Stomach smooth muscle (tissue), 2 donors: ENCODE measurements at regions not wholly inside any gene's neighbourhood (a gene's known extent, or its start where the extent isn't known, plus 50 kb on each side); places are given as distances from the start of the nearest gene placed in this dataset.

ENCODE experiments used
- H3K27ac ChIP-seq: one replicate; pipeline ENCODE4 v1.7.0; 2013; ENCODE audit warnings: mild to moderate bottlenecking, low read length, inconsistent platforms
- H3K27me3 ChIP-seq, 2 donors: one replicate each; pipeline ENCODE4 v1.7.0; 2013; ENCODE audit warnings: low read length in 2 of 2; ENCODE audit not compliant: insufficient read depth in 2 of 2, control insufficient read depth in 1 of 2
- H3K36me3 ChIP-seq, 2 donors: one replicate each; pipeline ENCODE4 v1.7.0; 2013; ENCODE audit warnings: low read length in 2 of 2; ENCODE audit not compliant: control insufficient read depth in 2 of 2, insufficient read depth in 2 of 2
- H3K4me1 ChIP-seq: one replicate; pipeline ENCODE4 v1.7.0; 2013; ENCODE audit warnings: low read length; ENCODE audit not compliant: control insufficient read depth, insufficient read depth
- H3K4me3 ChIP-seq, 2 donors: one replicate each; pipeline ENCODE4 v1.7.0; 2013; ENCODE audit warnings: low read length in 2 of 2
- H3K9ac ChIP-seq, 2 donors: one replicate each; pipeline ENCODE4 v1.7.0; 2013; ENCODE audit warnings: low read length in 2 of 2, mild to moderate bottlenecking in 1 of 2
- H3K9me3 ChIP-seq, 2 donors: one replicate each; pipeline ENCODE4 v1.7.0; 2013; ENCODE audit warnings: low read length in 2 of 2; ENCODE audit not compliant: control insufficient read depth in 2 of 2
- donor health status: healthy.
- donor health status: Pancreatic carcinoma.

DNA sequence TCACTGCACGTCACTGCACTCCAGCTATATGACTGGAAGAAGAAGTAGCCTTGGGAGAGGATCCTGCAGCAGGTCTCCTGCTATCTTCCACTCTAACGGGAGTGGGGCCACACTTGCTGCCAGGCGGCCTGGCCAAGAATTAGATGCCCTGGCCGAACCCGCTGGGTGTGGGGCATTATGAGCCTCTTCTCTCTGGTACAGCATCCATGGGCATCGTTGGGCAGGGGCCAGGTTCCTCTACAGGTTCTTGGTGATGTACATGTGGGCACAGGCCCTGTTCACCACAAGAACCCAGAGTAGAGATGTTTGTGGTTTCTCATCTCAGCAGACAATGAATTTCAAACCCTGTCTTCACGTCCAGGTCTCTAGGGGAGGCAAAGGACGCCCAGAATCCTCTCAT, 370.5 kb downstream of the NPHP4 start:
- Histone ChIP-seq H3K4me1 (no peaks in the 10 kb centered on the region), H3K4me3 (no peak overlapping the region), H3K27ac (no peak overlapping the region), H3K9me3 (no peaks in the 10 kb centered on the region), H3K36me3 (no peaks in the 10 kb centered on the region), H3K9ac (no peak overlapping the region), H3K27me3 (peaks cover 7% of the 10 kb centered on the region in 2 donors)

DNA sequence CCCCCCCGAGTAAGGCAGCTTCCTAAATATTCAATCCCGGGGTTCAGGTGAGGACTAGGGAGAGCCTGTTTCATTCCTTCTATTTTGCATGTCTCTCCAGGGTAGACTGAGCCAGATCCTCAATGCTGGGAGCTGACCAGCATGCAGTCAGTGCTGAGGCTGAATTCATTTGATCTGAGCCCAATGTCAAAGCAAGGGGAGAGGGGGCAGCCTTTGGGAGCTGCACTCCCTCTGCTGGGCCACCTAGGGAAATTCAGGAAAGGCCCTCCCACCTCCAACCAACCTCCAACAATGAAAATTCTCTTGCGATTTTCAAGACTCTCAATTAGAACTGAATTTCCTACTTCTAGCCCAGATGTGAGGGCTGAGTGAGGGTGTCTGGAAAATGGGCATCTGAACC, 371.2 kb downstream of the NPHP4 start:
- peaks cover 7% of the 10 kb centered on the region in 2 donors for H3K27me3 ChIP-seq
- H3K9me3 ChIP-seq: no peaks in the 10 kb centered on the region

DNA sequence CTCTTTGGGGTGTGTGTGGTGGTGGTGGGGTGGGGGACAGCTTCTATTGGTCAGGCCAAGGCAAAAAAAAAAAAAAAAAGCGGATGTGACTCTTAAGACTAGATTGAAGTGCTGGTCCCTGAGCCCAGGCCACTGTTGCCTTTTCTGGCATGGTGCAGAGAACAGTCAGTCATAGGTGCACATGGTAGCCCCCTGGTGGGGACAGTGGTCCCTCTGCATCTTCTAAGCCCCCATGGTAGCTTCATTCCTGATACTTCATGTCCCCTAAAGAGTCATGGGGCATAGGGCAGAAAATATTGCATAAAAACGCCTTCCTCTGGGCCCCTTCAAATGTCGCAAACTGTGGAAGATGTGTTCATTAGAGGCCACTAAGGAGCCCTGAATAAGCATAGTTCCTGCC, 371.8 kb downstream of the NPHP4 start:
- Histone ChIP-seq H3K4me3 (no peak overlapping the region), H3K27me3 (peaks cover 7% of the 10 kb centered on the region in 2 donors), H3K9ac (no peak overlapping the region), H3K27ac (no peak overlapping the region), H3K4me1 (no peaks in the 10 kb centered on the region), H3K9me3 (no peaks in the 10 kb centered on the region), H3K36me3 (no peaks in the 10 kb centered on the region)

More for the DNA sequence above, 371.2 kb downstream of the NPHP4 start:
- no peak overlapping the region for H3K9ac ChIP-seq
- no peaks in the 10 kb centered on the region for H3K36me3 ChIP-seq
- H3K4me1 ChIP-seq: no peaks in the 10 kb centered on the region
- H3K4me3 ChIP-seq: no peak overlapping the region
- H3K27ac ChIP-seq: no peak overlapping the region

- no peaks in the 10 kb centered on the region for H3K4me1 ChIP-seq
- H3K9ac ChIP-seq: no peak overlapping the region
- no peaks in the 10 kb centered on the region for H3K36me3 ChIP-seq
- H3K27me3 ChIP-seq: peaks cover 7 to 9% of the 10 kb centered on the region in 2 donors
- H3K27ac ChIP-seq: no peak overlapping the region
- no peaks in the 10 kb centered on the region for H3K9me3 ChIP-seq
- no peak overlapping the region for H3K4me3 ChIP-seq
These were observed 372.8 kb downstream of the NPHP4 start for GRCh38 chr1:5619469-5619868.

DNA sequence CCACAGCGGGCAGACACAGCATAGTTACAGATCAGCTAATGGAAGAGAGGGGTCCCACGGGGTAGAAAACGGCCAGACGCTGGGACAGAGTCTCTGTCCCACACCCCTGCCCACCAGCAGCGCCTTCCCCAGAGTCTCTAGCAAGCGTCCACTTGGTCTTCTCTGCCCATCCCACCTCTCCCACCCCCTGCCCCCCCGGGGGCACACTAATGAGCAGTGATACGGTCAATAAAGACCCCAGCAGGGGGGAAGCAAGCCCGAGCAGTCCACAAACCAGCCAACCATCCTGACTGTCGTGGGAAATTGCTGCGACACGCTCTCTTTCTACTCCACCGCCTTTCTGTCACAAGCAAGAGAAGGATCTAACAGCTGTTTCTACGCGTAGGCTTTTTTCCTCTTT, 374.7 kb downstream of the NPHP4 start:
- Histone ChIP-seq H3K36me3 (no peaks in the 10 kb centered on the region), H3K27ac (no peak overlapping the region), H3K9me3 (no peaks in the 10 kb centered on the region), H3K4me1 (no peaks in the 10 kb centered on the region), H3K9ac (no peak overlapping the region), H3K4me3 (no peak overlapping the region), H3K27me3 (peaks cover 5 to 7% of the 10 kb centered on the region in 2 donors)

DNA sequence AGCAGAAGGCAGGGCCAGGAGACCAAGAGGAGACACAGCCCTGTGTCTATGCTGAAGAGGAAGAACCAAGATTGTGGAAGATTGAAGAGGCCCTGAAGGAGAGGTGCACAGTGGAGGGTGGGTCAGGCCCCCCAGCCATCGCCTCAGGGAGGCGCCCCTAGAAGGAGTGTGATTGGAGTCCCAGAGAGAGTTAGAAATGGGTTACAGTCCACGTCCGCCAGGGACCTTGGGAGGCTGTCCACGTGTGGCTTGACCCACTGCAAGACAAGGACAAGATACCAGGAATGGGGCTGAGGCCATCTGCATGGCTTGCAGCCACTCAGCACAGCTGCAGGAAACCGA, 375.1 kb downstream of the NPHP4 start:
- Histone ChIP-seq H3K4me1 (no peaks in the 10 kb centered on the region), H3K9ac (no peak overlapping the region), H3K27me3 (peaks cover 5 to 7% of the 10 kb centered on the region in 2 donors), H3K9me3 (no peaks in the 10 kb centered on the region), H3K36me3 (no peaks in the 10 kb centered on the region), H3K27ac (no peak overlapping the region), H3K4me3 (no peak overlapping the region)

DNA sequence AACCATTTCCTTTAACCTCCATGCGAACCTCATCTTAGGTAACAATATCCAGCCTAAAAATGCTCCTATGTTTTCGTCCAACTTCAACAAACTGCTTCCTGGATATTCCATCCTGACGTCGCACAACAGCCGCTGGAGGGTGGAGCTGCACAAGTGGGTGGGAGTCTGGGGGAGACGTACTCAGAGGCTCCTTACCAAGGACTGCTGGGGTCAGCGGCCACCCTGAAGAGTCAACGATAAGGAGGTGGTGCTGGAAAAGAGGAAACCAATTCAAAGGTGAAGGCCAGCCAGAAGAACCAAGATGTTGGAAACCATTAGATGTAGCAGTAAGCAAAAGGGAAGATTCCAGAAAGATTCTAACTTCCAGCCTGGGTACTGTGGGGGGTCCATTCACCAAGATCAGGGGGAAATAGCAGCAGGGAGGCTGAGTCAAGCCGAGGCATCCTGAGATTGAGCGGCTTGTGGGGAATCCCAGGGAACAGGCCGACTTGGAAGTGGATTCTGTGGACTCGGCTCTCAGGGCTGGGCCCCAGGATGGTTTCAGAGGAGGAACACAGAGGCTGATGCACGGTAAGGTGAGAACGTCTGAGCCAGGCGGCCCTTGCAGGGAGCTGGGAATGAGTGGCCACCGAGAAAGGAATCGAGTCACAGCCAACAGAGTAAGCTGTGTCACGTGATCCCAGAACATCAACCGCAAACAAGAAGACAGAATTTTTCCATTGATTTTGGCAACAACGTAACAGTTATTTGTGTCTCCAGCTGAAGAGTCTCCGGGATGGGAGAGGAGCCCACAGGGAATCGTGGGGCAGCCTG, 375.7 kb downstream of the NPHP4 start:
- Histone ChIP-seq H3K4me1 (no peaks in the 10 kb centered on the region), H3K36me3 (no peaks in the 10 kb centered on the region), H3K27ac (no peak overlapping the region), H3K27me3 (peaks cover 6 to 7% of the 10 kb centered on the region in 2 donors), H3K9ac (no peak overlapping the region), H3K9me3 (no peaks in the 10 kb centered on the region), H3K4me3 (no peak overlapping the region)

GRCh38 chr1:5615076-5615475, 377.1 kb downstream of the NPHP4 start:
- no peaks in the 10 kb centered on the region for H3K36me3 ChIP-seq
- no peaks in the 10 kb centered on the region for H3K9me3 ChIP-seq
- no peak overlapping the region for H3K27ac ChIP-seq
- peaks cover 4 to 7% of the 10 kb centered on the region in 2 donors for H3K27me3 ChIP-seq
- H3K9ac ChIP-seq: no peak overlapping the region
- no peak overlapping the region for H3K4me3 ChIP-seq
- H3K4me1 ChIP-seq: no peaks in the 10 kb centered on the region

DNA sequence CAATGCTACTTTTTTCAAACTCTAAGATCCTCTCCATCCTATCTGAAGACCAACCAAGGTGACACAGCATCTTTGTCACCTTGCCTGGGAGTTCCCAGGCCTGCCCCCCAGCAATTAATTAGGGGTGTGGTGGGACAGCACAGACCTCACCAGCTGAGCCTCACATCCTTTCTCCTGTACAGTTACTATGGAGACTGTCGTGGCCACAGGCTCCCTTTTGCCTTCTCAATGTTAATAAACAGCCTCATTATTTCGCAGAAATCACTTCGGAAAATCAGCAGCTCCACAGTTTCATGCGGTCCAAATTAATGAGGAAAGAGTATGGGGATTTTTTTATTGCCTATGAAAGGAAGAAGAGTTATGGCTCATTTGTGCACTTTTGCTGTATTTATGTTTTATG, 378.3 kb downstream of the NPHP4 start:
- Histone ChIP-seq H3K4me3 (no peak overlapping the region), H3K27ac (no peak overlapping the region), H3K9me3 (no peaks in the 10 kb centered on the region), H3K36me3 (no peaks in the 10 kb centered on the region), H3K27me3 (peaks cover 4 to 7% of the 10 kb centered on the region in 2 donors), H3K4me1 (no peaks in the 10 kb centered on the region), H3K9ac (no peak overlapping the region)

- no peak overlapping the region for H3K27ac ChIP-seq
- peaks cover 0 to 4% of the 10 kb centered on the region in 2 donors for H3K27me3 ChIP-seq
- no peak overlapping the region for H3K4me3 ChIP-seq
- H3K4me1 ChIP-seq: no peaks in the 10 kb centered on the region
- no peak overlapping the region for H3K9ac ChIP-seq
- H3K36me3 ChIP-seq: no peaks in the 10 kb centered on the region
- H3K9me3 ChIP-seq: no peaks in the 10 kb centered on the region
These were observed 380.4 kb downstream of the NPHP4 start for GRCh38 chr1:5611851-5612250.

DNA sequence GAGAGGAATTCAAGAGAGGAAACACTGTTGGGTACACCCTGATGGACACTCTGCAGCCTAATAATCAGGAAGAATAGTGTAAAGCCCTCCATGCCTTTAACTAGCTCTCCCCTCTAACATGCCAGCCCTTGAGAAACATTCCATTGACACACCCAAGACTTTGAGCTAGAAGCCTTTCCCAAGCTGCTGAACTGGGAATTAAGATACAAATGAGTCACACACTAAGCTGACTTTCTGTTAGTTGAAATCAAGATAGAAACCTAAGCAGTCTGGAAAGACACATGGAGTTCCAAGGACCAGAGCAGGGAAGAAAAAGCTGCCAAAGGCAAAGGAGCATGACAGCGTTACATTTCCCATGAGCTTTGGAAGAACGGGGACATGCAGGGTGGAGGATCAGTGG, 380.8 kb downstream of the NPHP4 start:
- H3K4me3 ChIP-seq: no peak overlapping the region
- H3K27me3 ChIP-seq: peaks cover 0 to 4% of the 10 kb centered on the region in 2 donors
- H3K36me3 ChIP-seq: no peaks in the 10 kb centered on the region
- H3K4me1 ChIP-seq: no peaks in the 10 kb centered on the region
- no peak overlapping the region for H3K27ac ChIP-seq
- no peak overlapping the region for H3K9ac ChIP-seq
- no peaks in the 10 kb centered on the region for H3K9me3 ChIP-seq
